ENCODE measurements at regions not wholly inside any gene's neighbourhood (a gene's known extent, or its start where the extent isn't known, plus 50 kb on each side); places are given as distances from the start of the nearest gene placed in this dataset.

- TF ChIP-seq ZNF175 (CRISPR knock-in tag; IDR thresholded peaks at IDR 0.05; ENCODE audit: low read depth) (no peak), ELF2 (CRISPR knock-in tag; IDR thresholded peaks at IDR 0.05) (no peak), ZNF518B (CRISPR knock-in tag; IDR thresholded peaks at IDR 0.05) (no peak), TBP (optimal IDR thresholded peaks at IDR 0.05; ENCODE audit: low read depth, low read length) (no peak), RHOXF2B (CRISPR knock-in tag; conservative IDR thresholded peaks at IDR 0.05) (no peak)
- TF ChIP-seq, protein P1, sequence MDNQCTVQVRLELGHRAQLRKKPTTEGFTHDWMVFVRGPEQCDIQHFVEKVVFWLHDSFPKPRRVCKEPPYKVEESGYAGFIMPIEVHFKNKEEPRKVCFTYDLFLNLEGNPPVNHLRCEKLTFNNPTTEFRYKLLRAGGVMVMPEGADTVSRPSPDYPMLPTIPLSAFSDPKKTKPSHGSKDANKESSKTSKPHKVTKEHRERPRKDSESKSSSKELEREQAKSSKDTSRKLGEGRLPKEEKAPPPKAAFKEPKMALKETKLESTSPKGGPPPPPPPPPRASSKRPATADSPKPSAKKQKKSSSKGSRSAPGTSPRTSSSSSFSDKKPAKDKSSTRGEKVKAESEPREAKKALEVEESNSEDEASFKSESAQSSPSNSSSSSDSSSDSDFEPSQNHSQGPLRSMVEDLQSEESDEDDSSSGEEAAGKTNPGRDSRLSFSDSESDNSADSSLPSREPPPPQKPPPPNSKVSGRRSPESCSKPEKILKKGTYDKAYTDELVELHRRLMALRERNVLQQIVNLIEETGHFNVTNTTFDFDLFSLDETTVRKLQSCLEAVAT (IDR thresholded peaks at IDR 0.05) = no peak
- TF ChIP-seq, protein P2, sequence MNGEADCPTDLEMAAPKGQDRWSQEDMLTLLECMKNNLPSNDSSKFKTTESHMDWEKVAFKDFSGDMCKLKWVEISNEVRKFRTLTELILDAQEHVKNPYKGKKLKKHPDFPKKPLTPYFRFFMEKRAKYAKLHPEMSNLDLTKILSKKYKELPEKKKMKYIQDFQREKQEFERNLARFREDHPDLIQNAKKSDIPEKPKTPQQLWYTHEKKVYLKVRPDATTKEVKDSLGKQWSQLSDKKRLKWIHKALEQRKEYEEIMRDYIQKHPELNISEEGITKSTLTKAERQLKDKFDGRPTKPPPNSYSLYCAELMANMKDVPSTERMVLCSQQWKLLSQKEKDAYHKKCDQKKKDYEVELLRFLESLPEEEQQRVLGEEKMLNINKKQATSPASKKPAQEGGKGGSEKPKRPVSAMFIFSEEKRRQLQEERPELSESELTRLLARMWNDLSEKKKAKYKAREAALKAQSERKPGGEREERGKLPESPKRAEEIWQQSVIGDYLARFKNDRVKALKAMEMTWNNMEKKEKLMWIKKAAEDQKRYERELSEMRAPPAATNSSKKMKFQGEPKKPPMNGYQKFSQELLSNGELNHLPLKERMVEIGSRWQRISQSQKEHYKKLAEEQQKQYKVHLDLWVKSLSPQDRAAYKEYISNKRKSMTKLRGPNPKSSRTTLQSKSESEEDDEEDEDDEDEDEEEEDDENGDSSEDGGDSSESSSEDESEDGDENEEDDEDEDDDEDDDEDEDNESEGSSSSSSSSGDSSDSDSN (IDR thresholded peaks at IDR 0.05; ENCODE audit: borderline replicate concordance in 1 of 2, low read depth in 2 of 2, low read length in 2 of 2) = no peak
Observed at GRCh38 chr14:34329301-34329700, 132.7 kb downstream of the SPTSSA start (continued).

Data from K562 (cell line).